ENCODE measurements at regions not wholly inside any gene's neighbourhood (a gene's known extent, or its start where the extent isn't known, plus 50 kb on each side); places are given as distances from the start of the nearest gene placed in this dataset.

DNA sequence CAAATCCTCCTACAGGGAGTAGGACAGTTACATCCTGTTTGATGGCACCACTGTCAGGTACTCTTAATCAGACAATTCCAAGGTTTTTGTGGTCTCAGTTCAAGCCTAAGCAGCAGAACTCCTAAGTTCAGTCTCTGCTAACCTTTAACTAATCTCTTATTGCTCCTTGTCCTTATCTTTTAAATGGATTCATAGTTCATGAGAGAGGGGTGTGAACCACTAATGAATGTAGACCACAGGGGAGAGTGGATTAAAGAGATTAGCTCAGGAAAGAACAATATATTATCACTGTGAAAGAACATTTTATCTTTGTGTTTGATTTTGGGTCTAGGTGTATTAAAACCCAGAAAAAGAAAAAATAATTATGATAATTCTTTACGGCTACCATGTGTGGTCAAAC is 168.9 kb downstream of the DCK start:
- TF ChIP-seq, protein P1, sequence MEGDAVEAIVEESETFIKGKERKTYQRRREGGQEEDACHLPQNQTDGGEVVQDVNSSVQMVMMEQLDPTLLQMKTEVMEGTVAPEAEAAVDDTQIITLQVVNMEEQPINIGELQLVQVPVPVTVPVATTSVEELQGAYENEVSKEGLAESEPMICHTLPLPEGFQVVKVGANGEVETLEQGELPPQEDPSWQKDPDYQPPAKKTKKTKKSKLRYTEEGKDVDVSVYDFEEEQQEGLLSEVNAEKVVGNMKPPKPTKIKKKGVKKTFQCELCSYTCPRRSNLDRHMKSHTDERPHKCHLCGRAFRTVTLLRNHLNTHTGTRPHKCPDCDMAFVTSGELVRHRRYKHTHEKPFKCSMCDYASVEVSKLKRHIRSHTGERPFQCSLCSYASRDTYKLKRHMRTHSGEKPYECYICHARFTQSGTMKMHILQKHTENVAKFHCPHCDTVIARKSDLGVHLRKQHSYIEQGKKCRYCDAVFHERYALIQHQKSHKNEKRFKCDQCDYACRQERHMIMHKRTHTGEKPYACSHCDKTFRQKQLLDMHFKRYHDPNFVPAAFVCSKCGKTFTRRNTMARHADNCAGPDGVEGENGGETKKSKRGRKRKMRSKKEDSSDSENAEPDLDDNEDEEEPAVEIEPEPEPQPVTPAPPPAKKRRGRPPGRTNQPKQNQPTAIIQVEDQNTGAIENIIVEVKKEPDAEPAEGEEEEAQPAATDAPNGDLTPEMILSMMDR (IDR thresholded peaks at IDR 0.05; ENCODE audit: poor library complexity): no peak
- TF ChIP-seq EZH2 (IDR thresholded peaks at IDR 0.05; ENCODE audit: borderline replicate concordance) (no peak), EZH2phosphoT487 (IDR thresholded peaks at IDR 0.05; ENCODE audit: low read depth, severe bottlenecking, unreplicated experiment) (no peak)
